NCI-H2196 treated with DMSO at 0.1 percent for 48 hours (cell line): ENCODE measurements at regions not wholly inside any gene's neighbourhood (a gene's known extent, or its start where the extent isn't known, plus 50 kb on each side); places are given as distances from the start of the nearest gene placed in this dataset.
A peak's percentile ranks its signal among the peaks of the same experiment; 100 is the strongest.

Experiments used
- DNase-seq: peaks from one replicate; lab custom pipeline; 2025; ENCODE audit not compliant: unreplicated experiment; lab: John Stamatoyannopoulos, UW

DNA sequence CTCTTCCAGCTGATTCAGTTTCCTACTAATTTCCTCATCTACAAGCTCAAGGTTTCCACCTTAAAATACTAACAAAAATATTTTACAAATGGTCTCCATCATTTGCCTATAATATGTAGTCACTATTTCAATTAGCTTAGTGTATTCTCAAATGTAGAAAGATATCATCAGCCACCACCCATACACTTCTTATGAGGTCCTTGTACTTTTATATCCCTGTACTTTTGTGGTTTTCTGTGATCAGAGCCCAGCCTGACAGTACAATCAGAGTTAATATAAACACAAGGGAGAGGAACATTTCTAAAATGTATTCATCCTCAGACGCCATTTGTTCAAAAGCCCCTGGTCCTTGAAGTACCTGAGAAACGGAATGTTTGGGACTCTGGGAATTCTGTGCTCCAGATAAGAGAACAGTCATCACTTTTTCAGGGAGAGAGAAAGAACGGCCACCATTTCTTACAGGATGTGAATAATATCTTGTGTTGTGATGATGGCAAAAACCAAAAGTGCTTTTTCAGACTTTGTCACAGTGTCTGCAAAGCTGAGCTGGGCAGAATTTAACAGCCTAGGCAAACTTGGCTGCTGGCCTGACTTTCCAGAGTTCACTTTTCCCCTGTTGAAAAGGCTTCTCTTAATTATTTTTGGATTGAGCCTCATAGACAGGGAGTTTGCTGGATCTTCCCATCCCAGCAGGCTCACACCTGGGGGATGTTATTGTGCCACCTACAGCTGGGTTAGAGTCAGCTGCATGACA, 361.7 kb upstream of the ACVR2A start:
- DNase-seq: no peak

DNA sequence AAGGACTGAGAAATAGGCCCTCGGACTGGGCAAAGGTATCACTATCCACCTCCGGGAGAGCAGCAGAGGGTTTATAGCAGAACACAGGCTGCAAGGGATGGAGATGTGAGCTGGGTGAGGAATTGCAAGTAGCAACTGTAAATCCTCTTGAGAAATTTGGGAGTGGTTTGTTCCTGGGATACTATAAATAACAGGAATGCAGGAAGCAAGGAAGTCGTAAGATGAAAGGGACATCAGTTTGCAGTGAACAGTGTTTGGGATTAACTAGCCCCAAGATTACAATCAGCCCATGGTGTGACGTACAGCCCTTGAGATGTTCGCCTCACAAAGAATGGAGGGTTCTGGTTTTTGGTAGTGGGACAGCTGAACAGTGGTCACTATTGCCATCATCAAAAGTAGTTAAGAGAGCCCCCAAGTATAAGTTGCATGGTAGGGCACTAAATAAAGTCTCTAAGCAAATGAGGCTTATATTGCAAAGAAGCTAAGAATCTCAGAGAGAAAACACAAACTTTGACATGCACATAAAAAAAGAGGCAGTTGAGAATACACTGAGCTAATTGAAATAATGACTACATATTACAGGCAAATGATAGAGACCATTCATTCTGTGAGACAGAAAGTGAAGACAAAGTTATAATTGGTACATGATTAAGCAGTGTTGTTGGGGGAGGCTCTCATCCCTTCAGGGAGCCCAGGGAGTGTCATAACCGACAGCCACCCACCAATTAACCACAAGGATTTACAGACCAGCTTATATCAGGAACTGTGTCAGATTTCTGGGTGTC, 362.5 kb upstream of the ACVR2A start:
- no peak for DNase-seq

DNA sequence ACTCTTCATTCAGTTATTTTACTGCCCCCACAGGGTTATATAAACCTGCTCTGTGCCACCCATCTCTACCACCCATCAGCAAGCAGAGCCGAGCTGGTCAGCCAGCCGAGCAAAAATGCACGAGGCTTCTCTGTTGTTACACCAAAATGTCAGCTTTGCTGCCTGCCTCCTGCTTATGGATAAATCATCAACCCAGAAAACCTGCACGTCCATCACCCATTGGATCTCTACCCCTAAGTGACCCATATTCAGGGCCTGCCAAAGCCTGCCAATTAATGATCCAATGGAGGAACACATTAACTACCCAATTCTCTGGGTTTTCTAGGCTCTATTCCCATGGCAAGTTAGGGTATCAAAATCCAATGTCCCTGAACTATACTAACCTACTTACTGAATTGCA, 365.5 kb upstream of the ACVR2A start:
- no peak for DNase-seq

DNA sequence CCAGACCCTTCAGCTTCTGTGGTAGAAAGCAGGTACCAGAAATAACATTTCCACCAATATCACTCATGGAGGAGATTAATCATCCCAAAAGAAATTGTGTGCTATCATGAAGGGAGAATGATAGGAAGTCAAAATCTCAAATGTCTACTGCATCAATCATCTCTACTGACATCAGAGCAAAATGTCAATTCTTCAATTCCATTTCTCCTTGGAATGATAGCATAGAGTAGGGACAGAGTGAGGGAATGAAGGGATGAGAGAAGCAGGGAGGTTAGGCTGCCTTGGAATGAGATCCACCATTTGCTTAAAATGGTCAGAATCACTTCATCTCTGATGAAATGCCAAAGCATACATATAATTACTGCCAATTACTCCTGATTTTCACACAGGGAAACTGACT, 371.8 kb upstream of the ACVR2A start:
- no peak for DNase-seq

DNA sequence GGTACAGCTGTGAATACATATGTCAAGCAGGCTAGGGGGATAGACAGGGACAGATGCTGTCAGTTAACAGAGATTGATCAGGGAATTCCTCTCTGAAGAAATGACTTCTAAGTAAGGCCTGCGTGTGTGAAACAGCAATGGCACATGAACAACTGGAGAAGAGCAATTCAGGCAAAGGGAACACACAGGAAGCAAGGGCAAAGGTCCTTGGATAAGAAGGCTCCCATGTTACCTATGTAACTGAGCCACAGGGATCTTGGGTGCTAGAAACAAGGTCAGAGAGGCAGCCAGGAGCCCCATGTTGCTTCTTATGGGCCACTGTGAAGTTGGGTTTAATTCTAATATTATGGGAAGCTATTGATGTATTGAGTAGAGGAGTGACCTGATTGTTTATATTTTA, 373.7 kb upstream of the ACVR2A start:
- no peak for DNase-seq

DNA sequence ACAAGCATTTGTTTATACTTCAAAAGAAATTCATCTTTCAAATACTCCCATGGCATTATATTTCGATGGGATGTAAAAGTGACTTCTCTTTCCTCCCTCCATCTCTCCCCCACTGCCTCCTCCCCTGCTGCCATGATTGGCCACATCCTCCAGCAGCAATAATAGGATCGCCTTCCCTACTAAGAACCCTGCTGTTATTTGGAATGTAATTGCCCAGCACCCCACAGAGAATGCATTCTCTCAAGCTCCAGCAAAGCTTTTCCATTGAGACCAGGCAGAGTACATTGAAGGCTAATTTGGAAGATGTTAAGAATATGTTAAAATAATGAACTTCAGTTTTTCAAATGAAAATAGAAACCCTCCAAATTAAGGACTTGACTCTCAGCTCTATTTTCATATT, 375.4 kb upstream of the ACVR2A start:
- no peak for DNase-seq

DNA sequence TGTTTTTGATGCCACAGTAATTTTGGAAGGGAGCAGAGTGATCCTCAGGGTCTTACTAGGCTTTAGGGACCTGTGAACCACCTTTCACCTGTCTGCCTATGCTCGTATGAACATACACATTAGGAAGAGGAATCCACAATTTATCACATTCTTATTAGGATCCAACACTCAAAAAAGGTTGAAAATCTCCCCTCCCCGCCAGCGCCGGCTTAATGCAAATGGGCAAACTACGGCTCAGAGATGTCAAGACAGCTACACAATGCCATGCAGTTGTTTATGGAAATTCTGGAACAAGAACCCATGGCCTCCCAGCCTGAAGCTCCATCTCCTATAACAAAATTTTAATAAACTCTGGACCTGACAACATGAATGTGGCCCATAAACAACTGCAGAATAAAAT, 375.9 kb upstream of the ACVR2A start:
- DNase-seq: no peak

DNA sequence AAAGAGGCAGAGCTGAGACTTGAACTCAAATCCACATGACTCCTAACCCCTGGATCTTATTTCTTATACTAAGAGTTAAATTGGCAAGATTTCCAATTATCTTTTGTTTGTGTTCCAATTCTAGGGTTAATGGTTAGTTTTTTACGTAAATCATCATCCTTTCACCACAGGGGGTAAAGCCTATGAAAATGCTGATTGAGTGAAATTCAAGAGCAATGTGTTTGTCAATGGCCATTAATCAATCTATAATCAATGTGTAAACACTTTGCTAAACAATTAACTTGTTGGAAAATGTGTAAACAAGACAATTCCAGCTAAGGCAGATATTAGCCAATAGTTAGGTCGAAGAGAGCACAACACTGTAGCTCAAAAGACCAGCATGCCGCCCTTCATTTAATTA, 376.5 kb upstream of the ACVR2A start:
- no peak for DNase-seq

DNA sequence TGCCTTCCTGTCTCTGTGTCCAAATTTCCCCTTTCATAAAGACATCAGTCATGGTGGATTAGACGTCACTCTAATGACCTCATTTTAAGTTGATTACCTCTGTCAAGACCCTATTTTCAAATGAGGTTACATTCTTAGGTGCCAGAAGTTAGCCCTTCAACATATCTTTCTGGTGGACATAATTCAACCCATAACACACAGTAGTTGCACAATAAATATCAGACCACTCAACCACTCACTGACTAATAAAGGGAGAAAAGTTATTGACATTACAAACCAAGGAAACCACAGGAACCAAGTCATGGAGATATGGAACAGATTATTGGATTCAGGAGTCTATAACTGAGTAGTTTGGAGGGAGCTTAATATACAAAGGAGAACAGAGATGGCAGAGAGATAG, 377.4 kb upstream of the ACVR2A start:
- no peak for DNase-seq

DNA sequence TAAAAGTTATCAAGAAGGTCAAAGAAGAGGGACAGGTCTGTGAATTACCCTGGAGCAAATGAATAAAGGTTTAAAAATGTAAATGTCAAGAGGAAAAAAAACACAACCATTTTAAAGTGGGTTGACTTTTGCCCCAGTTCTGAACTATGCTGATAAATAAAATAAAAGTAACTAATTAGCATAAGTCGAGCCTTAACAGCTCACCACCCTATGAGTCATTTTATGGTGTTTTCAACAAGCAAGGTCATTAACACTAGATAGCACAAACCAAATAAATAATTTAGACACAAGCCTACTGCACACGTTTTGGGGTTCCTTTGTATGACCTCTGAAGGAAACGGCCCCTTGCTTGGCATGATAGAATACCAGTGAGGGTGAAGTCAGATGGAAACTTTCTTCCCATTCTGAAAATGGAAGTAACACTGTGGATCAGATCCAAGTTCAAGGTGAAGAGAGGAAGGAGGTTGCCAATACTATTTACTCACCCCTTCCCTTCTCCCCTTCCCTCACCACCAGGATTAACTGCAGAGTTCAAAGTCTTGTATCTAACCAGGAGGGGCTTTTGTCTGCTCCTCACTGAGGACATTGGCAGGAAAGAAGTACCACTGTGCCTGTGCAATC, 380.0 kb upstream of the ACVR2A start:
- DNase-seq: no peak

DNA sequence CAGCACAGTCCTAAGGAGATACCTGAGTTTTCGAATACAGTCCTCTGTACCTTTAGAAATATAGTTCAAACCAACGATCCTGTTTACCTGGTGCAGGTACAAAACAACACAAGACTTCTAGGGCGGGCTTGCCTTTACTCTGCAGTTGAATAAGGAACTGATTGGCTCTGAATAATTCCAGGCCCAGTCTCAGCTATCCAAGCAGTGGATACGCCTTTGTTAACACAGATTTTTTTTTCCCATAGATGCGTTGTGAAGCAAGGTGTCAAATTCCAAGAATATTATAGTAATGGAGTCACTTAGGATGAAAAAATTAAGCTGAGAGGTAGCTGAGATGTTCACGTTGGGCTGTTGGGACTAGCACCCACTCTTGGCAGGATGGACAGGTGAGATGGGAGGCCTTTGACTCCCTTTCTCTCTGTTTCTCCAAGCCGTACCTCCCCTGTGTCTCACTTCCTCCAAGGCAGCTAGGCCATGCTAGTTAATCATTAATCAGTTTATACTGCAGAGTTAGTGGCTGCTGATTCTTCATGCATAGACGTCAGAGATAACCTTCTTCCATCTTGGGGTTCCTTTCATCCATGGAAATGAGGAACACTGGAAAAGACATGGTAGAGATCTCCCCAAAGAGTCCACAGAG, 380.8 kb upstream of the ACVR2A start:
- DNase-seq: no peak

DNA sequence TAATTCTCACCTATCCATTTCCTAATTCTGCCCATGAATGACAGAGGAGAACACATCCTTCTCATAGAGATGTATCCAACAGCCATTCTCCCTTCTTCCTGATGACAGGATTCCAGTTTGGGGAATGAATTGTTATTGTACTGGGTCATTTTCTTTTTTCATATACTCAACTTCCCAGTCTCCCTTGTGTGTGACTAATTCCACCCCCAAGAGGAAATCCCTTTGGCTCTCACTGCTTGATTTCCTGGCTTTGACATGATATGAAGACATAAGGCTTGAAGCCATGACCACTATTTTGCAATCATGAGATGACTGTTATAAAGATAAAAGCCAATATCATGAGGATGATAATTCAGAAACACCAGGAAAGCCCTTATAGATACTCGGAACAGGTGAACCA, 384.7 kb upstream of the ACVR2A start:
- no peak for DNase-seq

DNA sequence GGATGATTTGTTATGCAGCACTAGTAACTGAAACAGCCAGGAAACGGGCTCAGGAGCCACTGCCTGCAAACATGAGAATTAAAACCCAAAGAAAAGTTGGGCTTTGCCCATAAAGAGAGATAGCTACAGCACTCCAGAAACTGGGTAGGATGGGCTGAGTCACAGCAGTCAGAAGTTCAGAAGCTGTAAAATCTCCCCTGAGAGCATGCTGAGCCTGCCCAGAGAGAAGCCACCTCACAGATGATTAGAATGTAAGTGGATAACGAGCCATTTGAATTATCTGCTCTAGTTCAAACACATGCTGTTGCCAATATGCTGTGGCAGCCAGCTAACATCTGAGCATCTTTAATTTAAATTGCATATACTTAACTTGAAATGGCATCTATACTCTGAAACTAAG, 388.1 kb upstream of the ACVR2A start:
- no peak for DNase-seq

DNA sequence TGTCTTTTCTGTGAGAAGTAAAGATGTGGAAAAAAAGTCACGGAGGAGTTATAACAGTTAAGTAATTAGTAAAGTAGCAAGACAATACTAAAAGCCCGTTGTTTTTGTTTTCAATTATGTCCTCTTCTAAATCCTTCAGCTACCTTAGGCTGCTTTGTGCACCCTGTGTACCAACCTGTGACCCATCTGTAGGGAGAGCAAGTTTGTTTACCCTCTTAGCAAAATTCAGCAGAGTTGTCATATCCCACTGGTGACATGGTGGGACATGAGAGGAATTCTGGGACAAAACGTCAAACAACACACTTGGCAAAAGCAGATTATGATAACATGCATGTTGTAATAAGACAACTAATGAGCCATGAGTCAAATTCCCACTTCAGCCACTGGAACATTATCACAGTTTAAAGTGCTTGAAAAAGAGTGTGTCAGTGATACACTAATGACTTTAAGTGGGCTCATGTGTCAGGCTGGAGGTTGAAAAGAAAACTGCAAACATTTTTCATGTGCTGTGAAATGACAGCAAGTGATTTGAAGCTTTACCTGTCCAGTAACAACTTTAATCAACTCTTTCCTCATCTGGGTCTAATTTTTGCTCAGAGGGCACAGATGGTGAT, 392.8 kb upstream of the ACVR2A start:
- no peak for DNase-seq

DNA sequence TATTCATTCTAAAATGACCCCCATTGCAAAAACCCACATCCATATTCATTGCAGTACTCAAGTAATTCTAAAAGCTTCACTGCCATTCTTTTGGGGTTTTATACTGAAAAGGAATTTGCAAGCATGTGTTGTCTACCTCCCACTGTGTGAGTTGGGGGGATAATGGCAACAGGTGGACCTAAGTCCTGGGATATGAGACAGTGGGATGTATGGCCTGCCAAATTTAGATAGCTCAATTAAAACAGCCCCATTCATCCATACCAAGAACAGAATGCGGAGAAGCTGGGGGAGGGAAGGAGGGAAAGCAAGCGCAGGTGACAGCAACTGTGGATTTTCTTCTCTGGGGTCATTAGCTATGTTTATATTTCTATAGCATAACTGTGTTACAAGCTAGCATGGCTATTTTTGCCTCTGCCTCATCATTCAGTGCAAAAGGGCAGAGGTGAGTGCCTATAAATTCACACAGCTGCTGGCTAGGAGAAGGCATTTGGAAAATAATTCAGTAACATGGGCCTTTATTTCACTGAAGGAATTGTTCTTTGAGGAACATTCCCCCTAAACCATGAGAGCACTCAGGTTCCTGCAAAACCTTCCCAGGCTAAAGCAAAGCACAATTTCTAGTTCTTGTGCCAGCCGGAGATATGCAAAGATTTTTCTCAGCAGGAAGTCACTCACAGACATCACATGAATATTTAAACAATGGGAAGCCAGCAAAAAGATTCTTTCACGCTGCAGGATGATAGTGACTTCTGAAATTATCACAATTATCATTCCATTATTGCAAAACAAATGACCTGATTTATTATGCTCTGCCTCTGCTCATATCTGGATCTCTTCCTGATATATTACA, 393.9 kb upstream of the ACVR2A start:
- DNase-seq: no peak

DNA sequence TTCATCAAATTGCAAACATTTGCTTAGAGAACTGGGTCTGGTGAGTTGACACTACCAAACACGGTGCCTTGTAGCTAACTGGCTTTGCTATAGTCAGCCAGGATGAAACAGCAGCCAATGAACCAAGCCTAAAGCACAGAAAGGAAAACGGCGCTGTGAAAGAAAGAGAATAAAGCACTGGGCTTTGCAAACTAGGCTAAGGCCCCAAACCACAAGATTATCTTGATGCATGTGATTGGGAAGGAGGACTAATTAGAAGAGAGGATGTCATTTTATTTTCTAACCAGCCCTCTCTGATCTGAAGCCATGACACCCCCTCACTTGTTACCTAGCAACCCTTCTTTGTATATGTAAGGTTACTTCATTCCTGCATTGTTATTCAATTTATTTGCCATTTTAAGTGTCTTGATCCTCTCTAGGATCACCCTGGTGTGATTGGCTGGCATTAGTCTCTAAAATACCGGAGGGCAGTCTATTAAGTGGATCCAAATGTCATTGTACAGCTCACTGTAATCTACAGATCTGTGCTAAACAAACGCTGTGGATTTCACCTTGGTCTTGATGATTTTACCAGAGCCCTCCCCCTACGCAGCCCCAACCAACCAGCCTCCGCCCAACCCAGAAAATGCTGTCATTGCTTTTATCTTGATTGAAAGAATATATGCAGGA, 395.4 kb upstream of the ACVR2A start:
- DNase-seq: peak; percentile 57

DNA sequence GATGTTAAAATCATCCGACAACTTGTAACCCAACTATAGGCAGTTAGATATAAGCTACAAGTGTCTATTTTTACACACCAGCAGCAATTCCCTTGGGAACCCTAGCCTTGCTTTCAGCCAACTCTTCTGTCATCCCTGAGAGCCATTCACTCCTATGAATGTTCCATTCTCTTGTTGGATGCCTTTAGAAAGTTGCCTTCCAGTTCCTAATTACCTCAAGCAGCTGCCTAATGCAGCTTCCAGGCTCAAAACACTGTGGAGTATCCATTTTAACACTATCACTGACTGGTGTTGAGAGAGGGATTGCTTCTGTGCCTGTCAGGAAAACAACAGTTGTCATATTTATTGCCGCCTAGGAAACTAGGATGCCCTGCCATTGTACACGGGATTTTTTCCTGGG, 402.0 kb upstream of the ACVR2A start:
- DNase-seq: no peak

DNA sequence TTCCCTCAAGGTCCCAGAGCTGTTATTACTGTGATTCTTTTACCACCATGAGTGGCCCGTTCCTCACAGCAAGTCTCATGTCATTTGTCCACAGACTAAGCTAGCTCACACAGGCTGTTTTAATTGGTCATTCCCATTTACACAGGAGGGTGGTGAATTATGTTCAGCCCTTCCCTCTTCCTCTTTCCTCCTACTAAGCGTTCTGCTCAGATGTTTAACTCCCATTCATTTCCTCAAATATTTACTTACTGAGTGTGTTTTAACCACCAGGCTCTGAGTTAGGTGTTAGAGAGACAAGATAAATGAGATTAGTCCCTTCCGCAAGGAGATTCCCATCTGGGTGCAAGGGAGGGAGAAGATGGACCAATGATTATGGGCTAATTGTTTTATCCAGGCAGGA, 403.6 kb upstream of the ACVR2A start:
- no peak for DNase-seq

DNA sequence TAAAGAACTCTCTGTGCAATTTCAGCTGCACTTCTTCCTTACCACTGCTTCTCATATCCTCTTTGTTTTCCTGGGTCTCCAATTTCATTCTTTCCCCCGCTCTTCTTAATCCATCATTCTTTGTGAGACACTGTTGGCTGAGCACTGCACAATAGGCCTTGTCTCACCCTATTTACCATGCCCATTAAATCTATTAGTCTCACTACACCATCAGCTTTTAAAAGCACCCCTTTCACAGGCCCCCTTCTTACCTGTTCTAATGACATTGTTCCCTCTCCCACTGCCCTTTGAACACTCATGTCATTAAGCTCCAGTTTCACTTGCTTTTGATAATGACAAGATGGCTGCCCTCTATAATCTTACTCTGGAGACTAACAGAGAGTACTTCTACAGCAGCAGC, 404.1 kb upstream of the ACVR2A start:
- no peak for DNase-seq

DNA sequence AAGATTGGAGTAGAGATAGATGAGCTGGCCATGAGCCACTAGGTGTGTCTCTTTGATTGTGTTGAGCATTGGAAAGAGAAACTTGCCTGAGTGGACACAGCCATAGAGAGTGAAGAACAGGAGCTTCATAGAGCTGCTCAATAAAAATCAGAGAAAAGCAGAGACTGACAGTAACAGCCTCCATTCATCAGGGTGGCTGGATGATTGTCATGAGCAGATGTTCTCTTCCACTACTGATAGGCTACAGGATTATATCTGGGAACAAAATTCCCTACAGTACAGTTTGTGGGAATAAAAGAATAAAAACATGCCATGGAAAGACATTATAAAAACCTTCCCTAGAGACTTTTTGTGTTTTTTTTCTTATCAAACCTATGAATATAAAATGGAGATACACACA, 404.8 kb upstream of the ACVR2A start:
- no peak for DNase-seq
